GM19043 (cell line): ENCODE measurements at regions not wholly inside any gene's neighbourhood (a gene's known extent, or its start where the extent isn't known, plus 50 kb on each side); places are given as distances from the start of the nearest gene placed in this dataset.
"Not testable (repeated sequence)": the region's sequence is repeated elsewhere in the genome, so short reads cannot be mapped to it uniquely, and the experiment has no call there.

Source experiments
- ATAC-seq: cut with Tn5 transposase; IDR thresholded peaks from one replicate; pipeline ENCODE4 v1.9.1; 2021; ENCODE audit warnings: low read depth; ENCODE audit not compliant: unreplicated experiment

DNA sequence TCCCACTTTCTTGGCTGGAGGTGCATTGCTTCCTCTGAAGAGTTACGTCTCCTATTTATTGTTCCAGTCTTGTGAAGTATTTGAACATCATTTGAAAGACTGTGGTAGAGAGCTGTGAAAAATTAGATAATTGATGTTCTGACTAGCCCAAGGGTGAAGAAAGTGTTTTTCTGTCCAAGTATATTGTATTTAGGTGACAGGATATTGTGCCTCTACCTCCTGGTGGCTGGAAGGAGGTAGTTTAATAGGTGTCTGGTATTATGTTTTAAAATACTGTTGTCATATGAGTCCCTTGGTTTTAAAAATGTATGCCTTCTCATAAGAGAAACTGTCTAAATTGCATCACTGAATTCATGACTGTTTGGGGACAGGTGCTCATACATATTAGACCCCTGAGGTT is 226.0 kb downstream of the SPRY1 start:
- ATAC-seq, result no peak

DNA sequence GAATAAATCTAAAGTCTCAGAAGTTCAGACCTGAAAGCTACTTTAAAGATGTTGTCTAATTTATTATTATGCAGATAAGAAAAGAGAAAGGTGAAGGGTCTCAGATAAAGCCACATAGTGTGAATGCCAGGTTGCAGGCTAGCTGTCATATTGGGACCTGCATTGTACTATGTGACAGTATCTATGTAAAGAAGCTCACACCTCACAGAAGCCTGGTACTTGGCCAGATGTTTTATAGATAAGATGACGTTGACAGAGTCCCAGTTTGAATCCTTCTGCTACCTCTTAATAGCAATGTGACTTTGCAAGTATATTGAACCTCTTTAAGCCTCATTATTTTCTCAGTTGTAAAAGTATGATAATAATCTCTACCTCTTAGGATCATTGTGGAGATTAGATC is 227.0 kb downstream of the SPRY1 start:
- no peak for ATAC-seq

DNA sequence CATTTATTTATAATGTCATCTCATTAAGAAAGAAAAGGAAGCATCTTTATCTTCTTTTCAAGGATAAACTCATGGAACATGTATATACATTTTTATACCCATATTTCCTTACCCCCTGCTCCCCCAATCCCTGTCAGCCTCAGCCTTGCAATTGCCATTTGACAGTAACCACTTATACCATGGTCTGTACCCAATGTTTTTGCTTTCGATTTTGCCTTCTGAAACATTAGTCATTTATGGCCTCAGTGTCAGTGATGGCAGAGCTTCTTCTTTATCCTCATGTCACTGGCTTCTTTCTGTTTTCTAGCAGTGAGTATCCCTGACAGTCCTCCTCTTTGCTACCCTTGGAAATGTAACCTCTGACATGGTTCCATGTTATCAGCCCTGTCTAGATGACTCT is 228.4 kb downstream of the SPRY1 start:
- ATAC-seq, result no peak

DNA sequence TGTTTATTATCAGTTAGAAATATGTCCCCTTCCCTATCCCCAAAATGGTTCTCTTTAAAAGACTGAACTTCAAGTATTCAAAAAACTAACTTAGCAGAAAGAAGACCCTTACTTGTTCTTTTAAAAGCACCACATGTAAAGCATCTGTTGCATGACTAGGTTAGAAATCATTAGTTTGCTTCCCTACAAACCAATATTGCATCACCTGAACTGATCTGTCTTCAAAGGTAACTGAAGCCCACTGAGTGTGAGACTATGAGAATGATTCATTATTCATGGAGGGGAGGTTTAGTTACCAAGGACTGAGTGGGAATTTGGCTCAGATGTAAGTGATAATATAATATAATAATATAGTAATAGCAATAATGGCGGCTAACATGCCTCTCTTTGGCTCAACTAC is 231.7 kb downstream of the SPRY1 start:
- no peak for ATAC-seq

DNA sequence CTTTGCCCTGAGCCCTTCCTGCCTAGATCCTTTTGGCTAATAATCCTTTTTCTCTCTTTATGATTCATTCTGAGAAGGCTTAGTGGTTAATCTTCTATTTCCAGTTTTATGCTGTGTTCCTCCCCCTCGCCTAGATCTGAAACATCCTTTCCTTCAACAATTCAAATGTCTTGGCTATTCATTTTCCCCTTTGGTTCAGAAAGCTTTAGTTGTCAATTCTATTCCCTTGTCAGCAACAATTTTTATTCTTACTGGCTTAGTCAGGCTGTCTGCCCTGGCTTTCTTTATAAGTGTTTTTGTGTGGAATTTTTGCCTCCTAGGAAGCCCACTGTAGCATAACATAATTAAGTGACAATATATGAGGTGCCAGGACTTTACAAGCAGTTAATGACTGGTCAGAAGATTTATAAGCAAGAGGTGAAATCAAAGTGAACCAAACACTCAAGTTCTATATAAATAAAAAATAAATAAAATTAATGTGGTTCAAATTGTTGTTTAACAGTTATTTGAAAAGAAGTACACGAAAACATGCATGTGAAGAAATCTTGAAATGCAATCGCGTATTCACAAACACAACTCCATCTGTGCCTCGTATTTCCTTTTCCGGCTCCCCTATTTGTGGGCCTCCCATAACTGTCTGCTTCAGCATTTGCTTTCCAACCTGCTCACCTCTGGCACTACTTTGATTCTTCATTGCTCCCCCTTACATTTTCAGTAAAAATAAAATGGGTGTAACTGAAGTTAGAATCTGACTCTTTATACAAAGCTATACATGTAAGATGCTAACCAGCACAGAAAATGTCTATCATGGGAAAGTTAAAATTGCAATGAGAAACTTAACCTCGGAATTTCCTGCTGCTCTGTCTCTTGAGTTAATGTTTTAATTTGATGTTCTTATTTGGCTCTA is 235.4 kb downstream of the SPRY1 start:
- no peak for ATAC-seq

DNA sequence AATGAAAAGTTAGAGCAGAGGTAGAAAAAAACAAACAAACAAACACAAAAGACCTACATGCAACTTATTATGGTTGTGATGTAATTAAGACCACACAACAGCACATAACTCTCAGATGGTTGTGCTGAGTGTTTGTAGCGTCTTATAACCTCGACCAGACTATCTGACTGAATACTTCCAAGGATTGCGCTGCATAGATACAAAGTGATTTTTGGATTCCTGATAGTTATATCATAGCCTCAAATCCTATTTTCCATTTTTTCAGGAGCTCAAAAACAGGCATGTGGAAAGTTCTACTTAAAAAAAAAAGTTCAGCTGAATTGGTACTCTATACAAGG is 236.1 kb downstream of the SPRY1 start:
- no peak for ATAC-seq

DNA sequence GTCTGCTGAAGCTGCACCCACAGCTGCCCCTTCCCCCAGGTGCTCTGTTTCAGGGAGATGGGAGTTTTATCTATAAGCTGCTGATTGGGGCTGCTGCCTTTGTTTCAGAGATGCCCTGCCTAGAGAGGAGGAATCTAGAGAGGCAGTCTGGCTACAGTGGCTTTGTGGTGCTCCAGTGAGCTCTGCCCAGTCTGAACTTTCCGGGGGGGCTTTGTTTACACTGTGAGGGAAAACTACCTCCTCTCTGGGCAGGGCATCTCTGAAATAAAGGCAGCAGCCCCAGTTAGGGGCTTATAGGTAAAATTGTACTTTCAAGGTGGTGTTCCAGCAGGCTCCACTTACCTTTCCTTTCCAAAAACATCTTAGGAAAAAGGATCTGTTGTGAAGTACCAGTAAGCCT is 242.2 kb downstream of the SPRY1 start:
- no peak for ATAC-seq

DNA sequence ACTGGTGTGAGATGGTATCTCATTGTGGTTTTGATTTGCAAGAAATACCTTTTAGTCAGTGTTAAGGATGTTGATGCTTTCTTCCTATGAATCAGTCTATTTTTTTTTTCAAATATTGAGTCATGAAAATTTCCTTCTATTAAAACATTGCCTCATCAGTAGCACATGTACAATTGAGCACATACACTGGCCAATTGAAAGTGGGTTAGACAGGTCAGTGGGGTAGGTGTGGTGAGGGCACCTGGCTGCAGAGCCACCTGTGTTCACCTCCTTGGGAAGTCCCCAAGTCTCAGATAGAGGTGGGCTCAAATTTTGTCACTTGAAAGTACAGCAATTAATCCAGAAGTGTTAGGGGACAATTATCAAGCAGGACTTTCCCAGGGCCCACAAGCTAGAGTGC is 243.7 kb downstream of the SPRY1 start:
- no peak for ATAC-seq

DNA sequence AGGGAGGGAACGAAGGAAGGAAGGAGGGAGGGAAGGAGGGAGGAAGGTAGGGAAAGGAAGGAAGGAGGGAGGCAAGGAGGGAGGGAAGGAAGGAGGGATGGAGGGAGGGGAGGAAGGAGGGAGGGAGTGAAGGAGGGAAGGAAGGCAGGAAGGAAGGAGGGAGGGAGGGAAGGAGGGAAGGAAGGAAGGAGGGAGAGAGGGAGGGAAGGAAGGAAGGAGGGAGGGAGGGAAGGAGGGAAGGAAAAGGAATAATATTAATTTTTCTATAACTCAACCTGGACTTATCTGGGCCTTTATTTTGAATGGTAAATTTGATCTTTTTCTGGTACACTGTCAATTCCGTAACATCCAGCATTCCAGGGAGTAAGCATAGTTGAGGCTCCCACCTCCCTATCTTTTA is 244.2 kb downstream of the SPRY1 start:
- no peak for ATAC-seq

DNA sequence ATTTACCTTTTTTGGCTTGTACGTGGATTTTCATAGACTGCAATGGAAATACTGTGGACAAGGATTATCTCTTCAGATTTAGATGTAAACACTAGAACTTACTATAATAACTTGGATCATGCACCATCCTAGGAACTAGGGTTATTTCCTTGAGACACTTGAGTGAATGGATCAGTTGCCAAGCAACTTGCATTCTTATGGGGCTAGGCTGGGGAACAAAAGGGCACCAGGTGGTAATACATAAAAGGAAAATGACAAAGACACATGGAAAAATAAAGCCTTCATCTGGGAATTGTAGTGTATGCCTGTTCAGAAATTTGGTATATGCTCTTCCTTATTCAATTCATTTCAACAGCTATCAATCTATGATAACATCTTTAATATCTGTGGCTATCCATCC is 247.1 kb downstream of the SPRY1 start:
- ATAC-seq, result no peak

DNA sequence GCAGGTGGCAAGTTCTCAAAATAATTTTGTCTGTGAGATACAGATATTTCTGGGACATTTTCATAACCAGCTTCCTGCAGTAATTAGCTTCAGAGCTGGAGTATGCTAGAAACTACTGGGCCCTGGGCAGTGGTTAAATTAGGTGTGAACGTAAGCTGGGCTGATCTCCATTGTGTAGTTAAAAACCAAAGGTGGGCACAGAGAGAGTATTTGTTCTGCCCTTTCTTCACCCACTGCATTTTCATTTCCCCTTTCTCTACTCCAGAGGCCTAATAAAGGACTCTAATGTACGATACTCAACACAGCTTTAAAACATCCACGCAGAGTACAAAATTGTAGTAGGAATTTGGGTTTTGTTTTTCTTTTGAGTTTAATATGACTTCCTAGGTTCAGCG is 252.7 kb downstream of the SPRY1 start:
- peak; percentile 77 for ATAC-seq

DNA sequence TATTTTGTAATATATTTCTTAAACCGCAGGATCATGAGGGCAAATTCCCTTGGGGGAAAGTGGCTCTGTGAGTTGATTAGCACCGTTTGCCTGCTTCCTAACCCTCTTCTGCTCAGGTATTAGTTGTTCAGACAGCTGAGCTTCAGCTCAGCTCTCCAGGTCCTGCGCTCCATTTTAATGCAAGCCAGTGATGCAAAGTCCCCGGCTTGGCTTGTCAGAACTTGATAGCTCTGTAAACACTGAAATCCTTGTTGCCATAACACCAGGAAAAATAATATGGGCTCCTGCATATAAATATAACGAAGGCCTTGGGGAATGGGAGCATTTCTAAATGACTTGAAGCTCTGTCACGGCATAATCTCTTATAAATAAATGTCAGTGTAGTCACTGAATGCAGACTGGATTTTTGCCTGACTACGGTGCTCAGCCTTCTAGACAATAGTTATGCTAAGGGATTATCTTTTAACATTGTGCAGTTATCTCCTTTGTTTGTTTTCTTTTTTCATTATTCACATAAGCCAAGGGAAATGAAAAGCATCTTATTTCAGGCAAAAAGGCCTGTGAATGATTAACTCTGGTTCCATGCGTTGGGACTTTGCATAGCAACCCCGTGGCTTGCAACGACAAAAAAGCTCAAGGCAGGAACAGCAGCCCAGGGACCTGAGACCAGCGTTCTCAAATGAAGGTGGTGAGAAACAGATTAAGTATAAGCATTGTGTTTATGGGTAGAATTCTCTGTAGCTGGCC is 253.2 kb downstream of the SPRY1 start:
- ATAC-seq, result peak; percentile 40

DNA sequence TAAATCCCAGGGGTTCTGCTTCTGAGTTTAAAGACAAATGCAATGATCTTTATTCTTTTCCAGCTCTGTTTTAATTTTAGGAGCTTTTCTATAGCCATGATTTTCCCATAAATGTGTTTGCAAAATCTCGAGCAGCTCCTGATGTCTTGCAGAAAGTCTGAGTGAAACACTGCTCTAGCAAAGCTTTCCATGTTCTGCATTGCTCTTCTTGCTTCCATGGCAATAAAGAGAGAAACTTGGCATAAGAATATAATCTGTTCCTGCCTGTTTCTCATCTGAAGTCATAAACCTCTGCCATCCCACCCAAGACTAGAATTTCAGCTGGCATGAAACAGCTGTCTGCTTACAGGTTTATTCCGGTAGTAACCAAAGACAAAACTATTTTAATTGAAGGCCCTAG is 254.5 kb downstream of the SPRY1 start:
- no peak for ATAC-seq

DNA sequence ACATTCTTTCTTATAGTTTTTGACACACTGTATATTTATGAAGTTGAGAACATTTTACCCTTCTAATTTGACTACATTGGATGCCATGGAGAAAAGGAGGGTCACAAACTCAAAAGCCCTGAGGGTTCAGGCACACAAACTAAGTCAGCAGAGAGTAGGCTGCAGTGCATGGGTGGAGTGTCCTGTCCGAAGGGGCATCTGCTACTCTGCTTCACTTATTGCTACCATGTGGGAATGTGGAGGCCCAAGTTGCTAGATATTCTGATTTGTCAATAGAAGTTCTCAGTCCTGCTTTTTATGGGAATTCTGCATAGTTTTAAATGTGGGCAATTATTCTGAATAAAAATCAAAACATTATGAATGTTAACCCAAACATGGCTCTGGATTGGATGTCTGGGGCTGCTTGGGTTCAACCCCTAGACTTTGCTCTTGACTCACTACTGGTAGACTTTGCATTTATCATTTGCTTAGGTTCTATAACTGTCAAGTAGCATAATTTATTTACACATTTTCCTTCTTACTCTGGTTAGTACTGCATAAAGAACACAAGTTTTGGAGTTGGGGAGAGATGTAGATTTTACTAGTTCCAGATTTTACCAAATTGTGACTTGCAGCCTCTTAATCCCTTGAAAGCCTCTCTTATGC is 255.1 kb downstream of the SPRY1 start:
- no peak for ATAC-seq

DNA sequence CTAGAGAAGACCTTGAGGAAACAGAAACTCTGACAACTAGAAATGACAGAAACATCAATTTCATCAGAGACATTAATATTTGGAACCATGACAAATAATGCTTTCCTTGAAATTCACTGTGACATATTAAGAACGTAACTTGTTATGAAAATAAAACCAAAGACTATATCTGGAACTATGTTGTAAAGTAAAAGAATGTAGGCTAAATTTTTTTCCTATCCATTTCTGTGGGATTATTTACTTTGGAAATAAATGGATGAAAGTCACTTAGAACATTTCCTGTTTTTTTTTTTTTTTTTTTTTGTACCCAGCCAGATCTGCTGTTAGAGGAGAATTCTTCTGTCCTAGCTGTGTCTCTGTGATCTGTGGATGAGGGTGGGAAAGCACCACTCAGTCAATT is 255.9 kb downstream of the SPRY1 start:
- ATAC-seq, result no peak

DNA sequence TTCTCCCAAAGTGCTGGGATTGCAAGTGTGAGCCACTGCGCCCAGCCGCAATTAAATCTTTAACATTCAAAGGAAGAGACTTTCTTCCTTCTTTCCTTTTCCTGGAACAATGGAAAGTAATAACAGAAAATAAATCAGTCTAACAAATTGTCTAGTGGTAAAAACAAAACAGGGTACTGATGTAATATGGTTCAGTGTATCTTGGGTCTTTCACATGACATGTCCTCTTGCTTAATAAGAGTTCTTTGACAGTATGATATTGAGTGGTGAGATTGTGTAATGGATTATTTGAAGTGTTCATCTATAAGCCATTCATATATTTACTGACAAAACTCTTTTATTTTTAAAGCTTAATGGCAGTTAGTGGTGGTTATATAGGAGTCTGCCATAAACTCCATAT is 256.6 kb downstream of the SPRY1 start:
- ATAC-seq, result no peak

DNA sequence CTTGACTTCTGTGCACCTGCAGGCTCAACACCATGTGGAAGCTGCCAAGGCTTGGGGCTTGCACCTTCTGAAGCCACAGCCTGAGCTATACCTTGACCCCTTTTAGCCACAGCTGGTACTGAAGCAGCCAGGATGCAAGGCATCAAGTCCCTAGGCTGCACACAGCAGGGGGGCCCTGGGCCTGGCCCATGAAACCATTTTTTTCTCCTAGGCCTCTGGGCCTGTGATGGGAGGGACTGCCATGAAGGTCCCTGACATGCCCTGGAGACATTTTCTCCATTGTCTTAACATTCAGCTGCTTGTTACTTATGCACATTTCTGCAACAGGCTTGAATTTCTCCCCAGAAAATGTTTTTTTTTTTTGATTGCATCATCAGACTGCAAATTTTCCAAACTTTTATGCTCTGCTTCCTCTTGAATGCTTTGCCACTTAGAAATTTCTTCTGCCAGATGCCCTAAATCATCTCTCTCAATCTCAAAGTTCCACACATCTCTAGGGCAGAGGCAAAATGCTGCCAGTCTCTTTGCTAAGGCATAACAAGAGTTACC is 260.2 kb downstream of the SPRY1 start:
- ATAC-seq, result not testable (repeated sequence)

DNA sequence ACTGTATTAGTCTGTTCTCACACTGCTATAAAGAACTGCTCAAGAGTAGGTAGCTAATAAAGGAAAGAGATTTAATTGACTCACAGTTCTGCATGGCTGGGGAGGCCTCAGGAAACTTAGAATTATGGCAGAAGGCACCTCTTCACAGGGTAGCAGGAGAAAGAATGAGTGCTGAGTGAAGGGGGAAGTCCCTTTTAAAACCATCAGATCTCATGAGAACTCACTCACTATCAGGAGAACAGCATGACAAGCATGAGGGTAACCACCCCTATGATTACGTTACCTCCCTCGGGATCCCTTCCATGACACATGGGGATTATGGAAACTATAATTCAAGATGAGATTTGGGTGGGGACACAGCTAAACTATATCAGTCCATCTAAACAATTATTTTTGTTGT is 261.0 kb downstream of the SPRY1 start:
- ATAC-seq, result not testable (repeated sequence)

DNA sequence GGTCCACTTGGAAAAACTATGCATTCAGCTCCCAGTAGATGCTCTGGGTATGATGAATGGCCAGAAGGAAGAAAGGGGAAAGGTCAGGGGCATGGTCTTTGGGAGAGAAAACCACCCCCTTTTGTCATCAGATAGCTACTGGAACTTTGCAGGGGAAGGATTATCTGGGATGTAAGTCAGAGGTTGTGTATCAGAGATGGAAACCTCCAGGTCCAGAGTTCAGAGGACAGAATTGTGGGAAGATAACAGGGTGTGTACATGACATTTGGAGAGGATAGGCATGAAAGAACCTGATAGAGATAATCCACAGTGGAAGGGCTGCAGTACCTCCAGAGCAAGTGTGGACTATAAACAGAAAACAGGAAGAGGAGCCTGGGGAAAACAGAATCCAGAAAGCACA is 262.7 kb downstream of the SPRY1 start:
- ATAC-seq, result no peak

DNA sequence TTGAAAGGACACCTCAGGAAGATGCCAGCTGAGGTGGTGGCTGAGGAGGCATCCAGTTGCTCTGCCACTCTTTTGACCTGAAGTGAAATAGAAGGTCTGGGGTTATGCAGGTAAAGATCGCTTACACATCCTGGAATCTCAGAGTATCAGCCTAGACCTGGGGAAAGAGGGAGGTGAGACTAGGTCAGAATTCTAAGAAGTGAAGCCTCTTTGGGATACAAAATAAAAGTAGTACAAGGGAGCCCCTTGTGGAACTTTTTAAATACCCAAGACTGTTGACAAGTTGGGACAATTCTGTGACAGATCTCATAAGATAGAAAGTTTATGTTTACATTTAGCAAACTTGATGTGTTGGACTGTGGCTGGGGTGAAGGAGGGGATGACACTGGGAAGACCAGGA is 263.1 kb downstream of the SPRY1 start:
- ATAC-seq, result no peak

DNA sequence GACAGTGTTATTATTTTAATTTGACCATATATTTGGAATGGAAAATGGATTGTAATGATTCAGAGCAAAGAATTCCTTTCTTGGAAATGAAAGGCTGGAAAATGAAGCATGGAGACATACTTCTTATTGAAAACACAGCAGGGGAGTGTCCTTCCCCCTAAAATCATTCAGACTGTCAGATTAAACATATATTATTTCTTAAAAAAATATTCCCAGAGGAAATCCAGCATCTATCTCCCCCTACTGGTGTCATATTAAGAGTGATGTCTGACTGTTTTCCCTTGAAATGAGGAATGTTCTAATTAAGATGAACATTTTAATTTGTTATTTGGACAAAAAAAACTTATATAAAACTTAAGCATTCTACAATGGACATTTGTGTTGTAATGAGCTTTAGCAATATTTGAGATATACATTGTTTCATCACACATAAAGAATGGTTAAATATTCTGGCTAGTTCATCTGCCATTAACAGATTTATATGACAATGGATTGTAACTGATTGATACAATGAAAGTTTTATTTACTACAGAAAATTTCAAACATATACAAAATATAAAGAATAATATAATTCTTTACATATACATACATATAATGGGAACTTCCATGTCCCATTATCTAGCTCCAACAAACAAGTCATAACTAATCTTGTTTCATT is 264.6 kb downstream of the SPRY1 start:
- no peak for ATAC-seq
